NCI-H1436 treated with DMSO at 0.1 percent for 48 hours (cell line): ENCODE measurements at regions not wholly inside any gene's neighbourhood (a gene's known extent, or its start where the extent isn't known, plus 50 kb on each side); places are given as distances from the start of the nearest gene placed in this dataset.
"Not testable (repeated sequence)": the region's sequence is repeated elsewhere in the genome, so short reads cannot be mapped to it uniquely, and the experiment has no call there.

Experiments used
- DNase-seq: peaks from one replicate; lab custom pipeline; 2025; lab: John Stamatoyannopoulos, UW

GRCh38 chr3:107942951-107943749 is 147.7 kb downstream of the CD47 start:
- no peak for DNase-seq

- DNase-seq = no peak
These were observed 148.6 kb downstream of the CD47 start for GRCh38 chr3:107942244-107942643.

- no peak for DNase-seq
These were observed 151.0 kb downstream of the CD47 start for GRCh38 chr3:107939691-107940442.

- no peak for DNase-seq
These were observed 152.7 kb downstream of the CD47 start for GRCh38 chr3:107938143-107938542.

DNA sequence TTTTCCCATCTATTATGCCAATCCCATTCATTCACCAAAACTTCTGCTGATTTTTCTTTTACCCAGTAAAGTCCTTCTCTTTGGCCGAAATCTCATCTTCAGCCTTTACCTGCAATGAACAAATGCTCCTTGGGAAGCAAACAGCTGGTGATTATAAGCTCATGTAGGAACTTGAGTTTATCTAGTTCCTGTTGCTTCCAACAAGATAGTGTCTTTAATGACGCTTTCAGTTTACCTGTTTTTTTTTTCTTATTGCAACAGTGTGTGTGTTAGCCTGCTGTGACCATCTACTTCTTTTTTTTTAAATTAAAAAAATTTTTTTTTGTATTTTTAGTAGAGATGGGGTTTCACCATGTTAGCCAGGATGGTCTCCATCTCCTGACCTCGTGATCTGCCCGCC is 156.0 kb downstream of the CD47 start:
- DNase-seq = no peak

GRCh38 chr3:107933450-107933849 is 157.4 kb downstream of the CD47 start:
- no peak for DNase-seq

GRCh38 chr3:107931326-107931725 is 159.5 kb downstream of the CD47 start:
- no peak for DNase-seq

GRCh38 chr3:107929088-107929487 is 161.7 kb downstream of the CD47 start:
- no peak for DNase-seq

DNA sequence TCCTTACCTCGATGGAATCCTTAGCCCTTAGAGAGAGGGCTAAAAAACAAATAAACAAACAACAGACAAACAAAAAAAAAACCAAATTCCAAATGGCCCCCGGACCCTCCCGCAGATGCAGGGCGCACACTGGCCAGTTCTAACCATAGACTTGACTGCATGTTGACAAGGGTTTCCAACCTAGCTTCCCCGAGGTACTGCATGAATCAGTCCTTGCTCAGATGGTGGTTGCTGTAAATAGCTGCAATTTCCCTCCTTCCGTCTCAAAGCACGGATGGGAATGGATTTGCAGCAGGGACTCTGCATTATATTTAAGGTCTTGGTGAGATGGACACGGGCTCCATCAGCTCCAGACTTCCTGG is 162.8 kb downstream of the CD47 start:
- no peak for DNase-seq

- DNase-seq = no peak
These were observed 163.3 kb downstream of the CD47 start for GRCh38 chr3:107927361-107928083.

GRCh38 chr3:107925851-107926250 is 165.0 kb downstream of the CD47 start:
- DNase-seq = no peak

DNA sequence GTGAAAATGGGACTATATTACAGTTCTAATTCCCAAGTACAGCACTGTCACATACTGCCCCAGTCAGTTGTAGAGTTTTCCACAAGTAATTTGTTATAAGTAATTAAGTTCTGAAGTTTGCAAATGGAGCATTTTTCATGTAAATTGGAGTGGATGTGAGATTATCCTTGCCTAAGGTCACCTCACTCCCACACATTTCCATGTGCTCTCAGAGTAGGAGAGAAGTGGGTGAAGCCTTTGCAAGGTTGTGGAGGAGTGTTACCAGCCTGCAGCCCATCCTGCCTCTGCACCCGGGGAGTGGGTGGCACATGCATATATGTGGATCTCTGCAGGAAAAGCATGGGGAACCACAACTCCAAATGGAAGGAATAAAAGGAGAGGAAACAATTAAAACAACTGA is 169.8 kb downstream of the CD47 start:
- DNase-seq = no peak

DNA sequence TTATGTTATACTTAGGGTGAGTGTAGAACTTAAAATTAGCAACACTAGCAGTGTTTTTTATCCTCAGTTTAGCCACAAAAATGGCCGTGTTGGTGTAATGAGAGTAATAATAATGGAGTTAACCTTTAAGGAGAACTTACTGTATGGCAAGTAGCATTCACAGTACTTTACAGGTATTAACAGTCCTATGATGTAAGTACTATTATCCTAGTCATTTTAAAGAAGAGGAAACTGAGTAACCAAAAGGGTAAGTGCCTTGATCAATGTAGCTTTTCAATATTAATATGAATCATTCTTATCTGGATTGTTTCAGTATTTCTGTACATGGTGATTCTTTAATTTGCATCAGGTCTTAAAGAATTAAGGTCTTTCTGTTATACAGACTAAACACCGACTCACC is 170.3 kb downstream of the CD47 start:
- DNase-seq = no peak

GRCh38 chr3:107919239-107919638 is 171.6 kb downstream of the CD47 start:
- no peak for DNase-seq

GRCh38 chr3:107916171-107916570 is 174.7 kb downstream of the CD47 start:
- DNase-seq = no peak

DNA sequence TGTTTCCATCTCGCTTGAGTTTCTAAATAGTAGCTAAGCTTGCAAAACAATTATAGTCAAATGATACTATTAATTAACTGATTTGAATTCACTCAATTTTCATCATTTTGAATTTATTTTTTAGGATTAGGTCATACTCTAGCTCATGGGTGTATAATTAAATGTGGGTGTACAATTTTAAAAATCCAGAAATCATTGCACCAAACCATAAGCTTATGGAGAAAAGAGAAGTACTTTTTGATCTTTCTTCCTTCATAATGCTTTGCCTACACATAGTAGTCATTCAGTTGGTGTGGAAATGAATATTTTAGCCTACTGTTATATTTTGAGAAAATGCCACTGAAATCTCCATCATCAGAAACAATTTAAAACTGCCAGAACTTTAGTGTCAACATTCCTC is 175.1 kb downstream of the CD47 start:
- no peak for DNase-seq

- DNase-seq = no peak
These were observed 177.1 kb downstream of the CD47 start for GRCh38 chr3:107913701-107914100.

- no peak for DNase-seq
These were observed 179.4 kb downstream of the CD47 start for GRCh38 chr3:107911337-107912000.

- DNase-seq = no peak
These were observed 180.0 kb downstream of the CD47 start for GRCh38 chr3:107910713-107911259.

- DNase-seq = not testable (repeated sequence)
These were observed 181.2 kb downstream of the CD47 start for GRCh38 chr3:107909583-107909982.

DNA sequence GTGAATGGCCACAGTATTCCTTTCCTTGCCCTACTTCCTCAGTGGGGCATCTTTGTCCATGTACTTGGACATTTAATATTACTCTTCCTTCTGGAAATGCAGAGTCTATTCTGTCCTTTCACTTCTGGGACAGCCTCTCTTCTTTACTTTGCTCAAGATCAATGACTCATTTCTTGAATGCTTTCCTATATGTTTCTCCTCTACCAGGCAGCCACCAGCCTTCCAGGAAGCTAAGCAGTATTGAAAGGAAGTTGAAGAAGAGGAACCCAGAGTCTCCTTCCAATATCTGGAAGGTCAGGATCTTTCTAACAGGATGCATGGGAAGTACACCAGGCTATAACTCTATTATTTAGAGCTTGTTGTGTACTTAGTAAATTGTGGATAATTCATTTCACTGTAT is 182.8 kb downstream of the CD47 start:
- DNase-seq = no peak

- no peak for DNase-seq
These were observed 186.2 kb downstream of the CD47 start for GRCh38 chr3:107904536-107905066.
